RCC 7860 (cell line): ENCODE measurements at regions not wholly inside any gene's neighbourhood (a gene's known extent, or its start where the extent isn't known, plus 50 kb on each side); places are given as distances from the start of the nearest gene placed in this dataset.
A peak's percentile ranks its signal among the peaks of the same experiment; 100 is the strongest.
"Not testable (repeated sequence)": the region's sequence is repeated elsewhere in the genome, so short reads cannot be mapped to it uniquely, and the experiment has no call there.

Experiments used
- DNase-seq: peaks from one replicate; pipeline ENCODE4 v3.0.0-alpha.2; 2015; ENCODE audit warnings: low spot score
- FAIRE-seq: peaks from 2 replicates; lab custom pipeline; 2012; peaks lifted over from hg19 to GRCh38; lab: Jason Lieb, UNC

DNA sequence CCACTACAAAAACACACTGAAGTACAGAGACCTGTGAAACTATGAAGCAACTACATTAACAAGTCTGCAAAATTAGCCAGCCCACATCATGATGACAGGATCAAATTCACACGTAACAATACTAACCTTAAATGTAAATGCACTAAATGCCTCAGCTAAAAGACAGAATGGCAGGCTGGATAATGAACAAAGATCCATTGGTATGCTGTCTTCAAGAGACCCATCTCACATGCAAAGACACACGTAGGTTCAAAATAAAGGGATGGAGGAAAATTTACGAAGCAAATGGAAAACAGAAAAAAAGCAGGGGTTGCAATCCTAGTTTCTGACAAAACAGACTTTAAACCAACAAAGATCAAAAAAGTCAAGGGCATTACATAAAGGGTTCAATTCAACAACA is 120.1 kb upstream of the OSTN start:
- not testable (repeated sequence) for DNase-seq, FAIRE-seq

DNA sequence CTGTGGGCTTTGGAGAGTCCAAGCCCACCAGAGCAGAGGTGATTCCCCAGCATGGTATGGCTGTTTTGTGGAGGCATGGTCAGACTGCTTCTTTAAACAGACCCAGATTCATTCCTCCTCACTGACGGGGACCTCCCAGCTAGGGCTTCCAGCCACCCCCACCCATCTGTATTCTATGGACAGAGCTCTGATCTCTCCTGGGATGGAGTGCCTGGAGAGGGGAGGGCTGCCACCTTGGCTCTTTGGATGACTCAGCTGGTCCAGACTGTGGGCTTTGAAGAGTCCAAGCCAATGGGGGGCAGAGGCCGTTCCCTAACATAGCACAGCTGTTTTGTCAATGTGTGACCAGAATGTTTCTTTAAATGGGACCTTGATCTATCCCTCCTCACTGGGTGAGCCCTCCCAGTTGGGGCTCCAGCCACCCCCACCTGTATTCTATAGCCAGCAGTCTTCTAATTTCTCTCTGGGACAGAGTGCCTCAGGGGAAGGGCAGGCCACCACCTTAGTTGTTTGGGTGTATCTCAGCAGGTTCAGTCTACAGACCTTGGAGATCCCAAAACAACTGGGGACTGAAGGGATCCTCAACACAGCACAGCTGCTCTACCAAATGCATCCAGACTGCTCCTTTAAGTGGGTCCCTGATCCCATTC is 122.0 kb upstream of the OSTN start:
- DNase-seq (no peak), FAIRE-seq (no peak)

- DNase-seq: no peak
- FAIRE-seq: no peak
These were observed 124.5 kb upstream of the OSTN start for GRCh38 chr3:191074511-191074910.

- FAIRE-seq (peak; percentile 62), DNase-seq (peak; percentile 34)
These were observed 128.2 kb upstream of the OSTN start for GRCh38 chr3:191070762-191071403.

DNA sequence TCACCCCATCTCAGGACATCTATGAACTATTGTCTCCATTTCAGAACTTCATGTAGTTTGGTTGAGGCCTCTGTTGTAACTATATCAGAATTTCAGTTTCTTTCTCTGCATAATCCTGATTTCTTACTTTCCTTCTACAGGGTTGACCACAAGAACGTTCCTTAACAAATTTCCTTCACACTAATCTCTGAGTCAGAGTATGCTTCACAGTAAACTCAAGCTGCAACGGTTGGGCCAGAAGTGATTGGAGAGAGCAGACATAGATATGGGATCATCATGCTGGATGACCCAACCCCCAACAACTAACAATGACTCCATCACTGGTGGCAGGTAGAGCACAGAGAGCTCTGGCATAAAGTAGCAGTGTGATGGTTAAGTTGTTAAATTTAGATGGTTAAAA is 128.8 kb upstream of the OSTN start:
- FAIRE-seq (peak; percentile 97), DNase-seq (peak; percentile 96)

GRCh38 chr3:191068946-191069813 is 129.9 kb upstream of the OSTN start:
- DNase-seq: no peak
- FAIRE-seq: no peak

DNA sequence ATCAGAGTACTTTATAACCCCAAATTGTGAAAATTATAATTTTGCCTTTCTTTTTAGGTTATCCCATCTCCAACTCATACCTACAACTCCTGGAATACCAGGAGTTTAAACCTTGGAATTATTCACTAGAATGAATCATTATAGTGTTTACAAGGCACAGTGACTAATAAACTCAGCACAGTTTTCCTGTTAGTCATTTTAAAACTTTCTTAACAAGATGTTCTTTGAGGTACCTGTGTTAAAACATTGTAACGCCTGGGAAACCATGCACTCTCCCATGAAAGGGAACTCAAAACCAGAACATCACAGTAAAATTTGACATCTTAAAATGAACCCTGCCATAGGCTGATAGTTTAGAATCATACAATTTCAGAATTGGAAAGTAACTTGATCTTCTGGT is 132.4 kb upstream of the OSTN start:
- DNase-seq (peak; percentile 70), FAIRE-seq (peak; percentile 97)

DNA sequence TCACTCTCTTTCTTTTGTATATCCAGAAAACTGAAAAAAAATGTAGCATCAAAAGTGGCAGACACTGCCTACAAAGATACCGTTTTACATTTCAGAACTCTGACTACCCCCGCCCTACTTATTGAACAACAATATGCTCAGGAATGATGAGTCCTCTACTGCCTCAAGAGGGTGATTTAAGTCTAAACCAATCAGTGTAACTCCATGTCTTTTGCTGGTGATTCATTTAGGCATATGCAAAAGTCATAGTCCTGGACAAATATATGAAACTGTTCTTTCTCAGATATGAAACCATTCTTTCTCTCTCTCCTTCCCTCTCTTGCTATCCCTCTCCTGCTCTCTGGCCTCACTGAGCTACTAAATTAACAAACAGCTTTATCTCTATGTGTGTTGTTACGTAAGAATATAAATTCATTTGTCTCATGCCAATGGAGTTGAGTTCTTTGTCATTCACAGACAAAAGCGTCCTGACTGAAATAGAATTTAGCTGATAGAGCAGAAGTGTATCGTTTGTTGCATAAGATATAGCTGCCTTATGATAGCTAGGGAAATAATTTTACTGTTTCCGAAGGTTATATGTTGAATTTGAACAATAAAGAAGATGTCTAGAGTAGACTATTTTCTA is 133.7 kb upstream of the OSTN start:
- DNase-seq (no peak), FAIRE-seq (no peak)

- peak; percentile 86 for FAIRE-seq
- DNase-seq: peak; percentile 17
These were observed 148.0 kb upstream of the OSTN start for GRCh38 chr3:191051037-191051436.

- FAIRE-seq (peak; percentile 25), DNase-seq (no peak)
These were observed 151.1 kb upstream of the OSTN start for GRCh38 chr3:191047930-191048329.

- DNase-seq (no peak), FAIRE-seq (no peak)
These were observed 168.1 kb upstream of the OSTN start for GRCh38 chr3:191030929-191031328.

- DNase-seq: no peak
- FAIRE-seq: no peak
These were observed 168.0 kb upstream of the GMNC start for GRCh38 chr3:191030491-191030890.

DNA sequence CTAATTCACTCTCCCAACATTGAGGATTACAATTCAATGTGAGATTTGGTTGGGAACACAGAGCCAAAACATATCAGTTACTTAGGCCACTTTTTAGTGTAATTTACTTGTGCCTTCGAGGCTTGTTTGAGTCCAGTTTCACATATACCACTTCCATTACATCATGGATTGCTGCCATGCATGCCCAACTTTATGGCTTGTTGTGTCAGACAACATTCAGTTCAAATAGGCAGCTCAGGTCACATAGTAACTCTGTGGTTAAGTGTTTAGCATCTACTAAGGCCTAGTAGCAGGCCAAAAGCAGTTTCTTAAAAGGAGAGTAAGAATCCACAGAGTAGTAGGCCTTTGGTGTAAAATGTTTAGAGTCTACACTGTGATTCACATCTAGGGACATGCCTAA is 164.3 kb upstream of the GMNC start:
- DNase-seq (no peak), FAIRE-seq (no peak)

DNA sequence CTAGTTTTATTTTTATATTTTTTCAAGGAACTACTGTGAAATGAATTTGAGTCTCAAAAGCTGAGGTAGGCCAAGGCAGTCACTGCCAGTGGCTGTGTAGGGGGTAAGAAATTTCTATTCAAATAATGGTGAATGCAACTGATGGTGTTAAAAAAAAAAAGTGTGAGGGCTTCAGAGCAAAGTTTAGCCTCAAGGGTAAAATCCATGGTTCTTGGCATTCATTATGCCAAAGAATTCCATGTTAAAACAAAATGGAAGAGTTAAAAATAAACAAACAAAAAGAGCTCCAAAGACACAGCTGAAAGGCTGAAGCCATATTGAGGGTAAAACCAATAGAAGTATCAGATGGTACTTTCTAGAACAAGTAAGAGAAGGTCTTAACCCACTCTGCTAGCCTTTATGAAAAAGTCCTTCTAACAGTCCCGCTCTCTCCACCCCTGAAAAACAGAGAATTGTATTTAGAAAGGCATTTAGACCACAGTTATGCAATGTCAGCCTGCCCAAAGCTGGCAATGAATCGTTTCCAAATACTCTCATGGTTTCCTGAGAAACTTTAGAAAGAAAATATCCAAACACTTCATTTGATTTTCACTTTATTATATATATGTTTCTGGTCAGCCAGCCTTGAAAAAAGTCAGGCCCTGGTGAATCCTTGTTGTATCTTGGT is 158.4 kb upstream of the GMNC start:
- FAIRE-seq (no peak), DNase-seq (no peak)

GRCh38 chr3:191019855-191020254 is 157.4 kb upstream of the GMNC start:
- no peak for FAIRE-seq
- DNase-seq: no peak

DNA sequence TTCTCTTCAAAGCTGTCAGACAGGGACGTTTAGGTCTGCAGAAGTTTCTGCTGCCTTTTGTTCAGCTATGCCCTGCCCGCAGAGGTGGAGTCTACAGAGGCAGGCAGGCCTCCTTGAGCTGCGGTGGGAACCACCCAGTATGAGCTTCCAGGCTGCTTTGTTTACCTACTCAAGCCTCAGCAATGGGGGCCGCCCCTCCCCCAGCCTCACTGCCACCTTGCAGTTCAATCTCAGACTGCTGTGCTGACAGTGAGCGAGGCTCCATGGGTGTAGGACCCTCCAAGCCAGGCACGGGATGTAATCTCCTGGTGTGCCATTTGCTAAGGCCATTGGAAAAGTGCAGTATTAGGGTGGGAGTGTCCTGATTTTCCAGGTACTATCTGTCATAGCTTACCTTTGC is 153.5 kb upstream of the GMNC start:
- DNase-seq, FAIRE-seq: not testable (repeated sequence)

GRCh38 chr3:191008074-191008473 is 145.6 kb upstream of the GMNC start:
- FAIRE-seq (no peak), DNase-seq (no peak)

- FAIRE-seq: no peak
- no peak for DNase-seq
These were observed 143.3 kb upstream of the GMNC start for GRCh38 chr3:191005790-191006189.

DNA sequence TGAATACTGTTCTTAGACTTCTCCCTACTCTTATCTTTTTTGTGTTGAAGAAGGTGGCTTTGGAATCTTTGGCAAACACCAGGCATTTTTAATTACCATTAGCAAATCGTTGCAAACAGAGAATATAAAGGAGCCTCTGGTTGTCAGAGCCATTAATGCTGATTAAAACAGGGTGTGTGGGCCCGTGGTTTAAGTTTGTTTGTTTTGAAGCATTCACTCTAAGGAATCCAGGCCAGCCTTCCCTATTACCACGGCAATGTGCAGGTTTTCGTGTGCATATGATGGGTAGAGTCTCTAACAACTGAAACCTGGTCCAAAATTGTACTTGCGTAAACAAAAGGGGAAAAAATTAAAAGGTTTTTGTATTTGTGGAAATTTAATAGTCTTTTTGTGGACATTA is 141.2 kb upstream of the GMNC start:
- FAIRE-seq: no peak
- no peak for DNase-seq

DNA sequence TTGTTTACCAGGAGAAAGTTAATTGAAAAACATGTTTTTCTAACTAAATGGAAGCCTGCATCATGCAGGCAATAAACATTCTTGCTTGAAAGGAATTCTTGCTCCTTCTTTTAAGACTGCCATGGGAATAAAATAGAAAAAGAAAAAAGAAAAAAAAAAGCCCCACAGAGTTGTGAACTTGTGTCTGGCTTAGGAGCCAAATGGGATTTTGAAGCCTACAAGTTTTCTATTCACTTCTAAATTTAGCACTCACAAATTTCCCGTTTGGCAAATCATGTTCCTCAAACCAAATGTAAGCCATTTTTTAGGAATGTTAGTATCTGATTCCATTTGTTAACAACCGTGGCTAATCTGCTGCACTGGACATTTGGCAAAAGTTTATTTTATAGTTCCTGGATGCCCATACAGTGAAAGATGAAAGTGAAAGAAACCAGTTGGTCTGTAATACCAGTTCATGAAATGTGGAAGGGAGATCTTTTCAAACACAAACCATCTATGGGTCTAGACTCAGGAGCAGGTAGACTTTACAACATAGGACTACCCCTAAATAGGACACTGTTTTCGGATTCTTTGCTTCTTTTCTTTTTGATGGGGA is 133.8 kb upstream of the GMNC start:
- FAIRE-seq (no peak), DNase-seq (no peak)
